ENCODE measurements at regions not wholly inside any gene's neighbourhood (a gene's known extent, or its start where the extent isn't known, plus 50 kb on each side); places are given as distances from the start of the nearest gene placed in this dataset.
A peak's percentile ranks its signal among the peaks of the same experiment; 100 is the strongest.

DNA sequence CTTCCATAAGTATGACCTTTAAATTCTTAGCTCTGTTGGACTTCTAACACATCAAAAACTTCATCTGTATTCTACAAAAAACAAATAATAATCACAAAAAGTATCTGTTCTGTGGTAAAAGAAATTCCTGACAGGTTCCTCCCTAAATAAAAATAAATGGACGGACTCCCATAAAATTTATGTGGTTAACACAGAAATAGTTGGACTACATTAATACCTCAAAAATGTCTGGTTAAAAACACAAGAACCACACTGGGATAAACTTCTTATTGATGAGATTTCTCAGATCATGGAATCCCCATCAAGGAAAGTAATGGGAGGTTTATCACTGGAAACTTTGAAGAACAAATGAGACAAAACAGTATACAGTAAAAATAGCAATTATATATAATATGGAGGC, 172.4 kb downstream of the MOXD1 start:
- H3K4me3 ChIP-seq (ENCODE audit: low read length): no peak overlapping the region
- TF ChIP-seq, protein P1, sequence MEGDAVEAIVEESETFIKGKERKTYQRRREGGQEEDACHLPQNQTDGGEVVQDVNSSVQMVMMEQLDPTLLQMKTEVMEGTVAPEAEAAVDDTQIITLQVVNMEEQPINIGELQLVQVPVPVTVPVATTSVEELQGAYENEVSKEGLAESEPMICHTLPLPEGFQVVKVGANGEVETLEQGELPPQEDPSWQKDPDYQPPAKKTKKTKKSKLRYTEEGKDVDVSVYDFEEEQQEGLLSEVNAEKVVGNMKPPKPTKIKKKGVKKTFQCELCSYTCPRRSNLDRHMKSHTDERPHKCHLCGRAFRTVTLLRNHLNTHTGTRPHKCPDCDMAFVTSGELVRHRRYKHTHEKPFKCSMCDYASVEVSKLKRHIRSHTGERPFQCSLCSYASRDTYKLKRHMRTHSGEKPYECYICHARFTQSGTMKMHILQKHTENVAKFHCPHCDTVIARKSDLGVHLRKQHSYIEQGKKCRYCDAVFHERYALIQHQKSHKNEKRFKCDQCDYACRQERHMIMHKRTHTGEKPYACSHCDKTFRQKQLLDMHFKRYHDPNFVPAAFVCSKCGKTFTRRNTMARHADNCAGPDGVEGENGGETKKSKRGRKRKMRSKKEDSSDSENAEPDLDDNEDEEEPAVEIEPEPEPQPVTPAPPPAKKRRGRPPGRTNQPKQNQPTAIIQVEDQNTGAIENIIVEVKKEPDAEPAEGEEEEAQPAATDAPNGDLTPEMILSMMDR (IDR thresholded peaks at IDR 0.05; ENCODE audit: insufficient read depth, low read depth, low read length, missing control alignments): no peak
- no peak for DNase-seq (ENCODE audit: low read depth)

- H3K4me3 ChIP-seq (ENCODE audit: low read length): no peak overlapping the region
- DNase-seq (ENCODE audit: low read depth): no peak
- TF ChIP-seq, protein P1 (IDR thresholded peaks at IDR 0.05; ENCODE audit: insufficient read depth, low read depth, low read length, missing control alignments): no peak
Observed at GRCh38 chr6:132227904-132228303, 173.4 kb downstream of the MOXD1 start.

DNA sequence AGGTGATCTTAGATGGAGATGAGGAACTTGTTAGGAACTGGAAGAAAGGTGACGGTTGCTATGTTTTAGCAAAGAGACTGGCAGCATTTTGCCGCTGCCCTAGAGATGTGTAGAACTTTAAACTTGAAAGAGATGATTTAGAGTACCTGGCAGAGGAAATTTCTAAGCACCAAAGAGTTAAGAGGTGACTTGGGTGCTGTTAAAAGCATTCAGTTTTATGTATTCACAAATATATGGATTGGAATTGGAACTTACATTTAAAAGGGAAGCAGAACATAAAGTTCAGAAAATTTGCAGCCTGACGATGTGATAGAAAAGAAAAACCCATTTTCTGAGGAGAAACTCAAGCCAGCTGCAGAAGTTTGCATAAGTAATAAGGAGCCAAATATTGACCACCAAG, 176.3 kb downstream of the MOXD1 start:
- TF ChIP-seq, protein P1 (IDR thresholded peaks at IDR 0.05; ENCODE audit: insufficient read depth, low read depth, low read length, missing control alignments): no peak
- H3K4me3 ChIP-seq (ENCODE audit: low read length): no peak overlapping the region
- no peak for DNase-seq (ENCODE audit: low read depth)

- no peak overlapping the region for H3K4me3 ChIP-seq (ENCODE audit: low read length)
- DNase-seq (ENCODE audit: low read depth): no peak
- TF ChIP-seq, protein P1 (IDR thresholded peaks at IDR 0.05; ENCODE audit: insufficient read depth, low read depth, low read length, missing control alignments): no peak
Observed at GRCh38 chr6:132220800-132221199, 180.5 kb downstream of the MOXD1 start.

- TF ChIP-seq, protein P1 (IDR thresholded peaks at IDR 0.05; ENCODE audit: insufficient read depth, low read depth, low read length, missing control alignments): no peak
- no peak overlapping the region for H3K4me3 ChIP-seq (ENCODE audit: low read length)
- DNase-seq (ENCODE audit: low read depth): no peak
Observed at GRCh38 chr6:132219901-132220300, 181.4 kb downstream of the MOXD1 start.

GRCh38 chr6:132218059-132218696, 183.1 kb downstream of the MOXD1 start:
- TF ChIP-seq, protein P1 (IDR thresholded peaks at IDR 0.05; ENCODE audit: insufficient read depth, low read depth, low read length, missing control alignments): peak; percentile 55
- peak; percentile 32 for DNase-seq (ENCODE audit: low read depth)
- H3K4me3 ChIP-seq (ENCODE audit: low read length): no peak overlapping the region

DNA sequence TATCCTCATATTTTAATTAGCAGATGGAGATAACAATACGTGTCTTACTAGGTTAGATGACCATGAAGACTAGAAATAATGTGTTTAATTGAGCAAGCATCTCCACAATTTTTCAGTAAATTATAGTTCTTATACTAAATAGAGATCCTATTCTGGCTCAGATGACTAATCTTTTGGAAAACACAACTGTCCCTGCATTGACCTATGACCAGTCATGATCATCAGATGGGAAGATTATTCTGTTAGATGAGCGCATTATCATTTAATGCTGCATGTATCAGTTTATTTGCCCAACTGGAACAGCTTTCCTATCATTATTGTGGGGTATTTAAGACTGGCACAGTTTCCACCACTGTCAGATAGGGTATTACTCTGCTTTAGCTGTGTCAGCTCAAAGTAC, 185.5 kb downstream of the MOXD1 start:
- TF ChIP-seq, protein P1 (IDR thresholded peaks at IDR 0.05; ENCODE audit: insufficient read depth, low read depth, low read length, missing control alignments): no peak
- no peak overlapping the region for H3K4me3 ChIP-seq (ENCODE audit: low read length)
- no peak for DNase-seq (ENCODE audit: low read depth)
